ENCODE measurements at regions not wholly inside any gene's neighbourhood (a gene's known extent, or its start where the extent isn't known, plus 50 kb on each side); places are given as distances from the start of the nearest gene placed in this dataset.
A peak's percentile ranks its signal among the peaks of the same experiment; 100 is the strongest.

- H2BK120ac ChIP-seq (ENCODE audit: low read depth, low read length) = no peak overlapping the region
- H3K79me1 ChIP-seq (ENCODE audit: low read depth in 1 of 2, low read length in 2 of 2) = no peaks in the 10 kb centered on the region
- TF ChIP-seq RAD21 (IDR thresholded peaks at IDR 0.05; ENCODE audit: low read length) = no peak
- TF ChIP-seq, protein P1, sequence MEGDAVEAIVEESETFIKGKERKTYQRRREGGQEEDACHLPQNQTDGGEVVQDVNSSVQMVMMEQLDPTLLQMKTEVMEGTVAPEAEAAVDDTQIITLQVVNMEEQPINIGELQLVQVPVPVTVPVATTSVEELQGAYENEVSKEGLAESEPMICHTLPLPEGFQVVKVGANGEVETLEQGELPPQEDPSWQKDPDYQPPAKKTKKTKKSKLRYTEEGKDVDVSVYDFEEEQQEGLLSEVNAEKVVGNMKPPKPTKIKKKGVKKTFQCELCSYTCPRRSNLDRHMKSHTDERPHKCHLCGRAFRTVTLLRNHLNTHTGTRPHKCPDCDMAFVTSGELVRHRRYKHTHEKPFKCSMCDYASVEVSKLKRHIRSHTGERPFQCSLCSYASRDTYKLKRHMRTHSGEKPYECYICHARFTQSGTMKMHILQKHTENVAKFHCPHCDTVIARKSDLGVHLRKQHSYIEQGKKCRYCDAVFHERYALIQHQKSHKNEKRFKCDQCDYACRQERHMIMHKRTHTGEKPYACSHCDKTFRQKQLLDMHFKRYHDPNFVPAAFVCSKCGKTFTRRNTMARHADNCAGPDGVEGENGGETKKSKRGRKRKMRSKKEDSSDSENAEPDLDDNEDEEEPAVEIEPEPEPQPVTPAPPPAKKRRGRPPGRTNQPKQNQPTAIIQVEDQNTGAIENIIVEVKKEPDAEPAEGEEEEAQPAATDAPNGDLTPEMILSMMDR (conservative IDR thresholded peaks at IDR 0.05; ENCODE audit: low read depth, low read length) = no peak
- no peak for TF ChIP-seq SMC3 (IDR thresholded peaks at IDR 0.05; ENCODE audit: low read depth, low read length)
- TF ChIP-seq, protein P2, sequence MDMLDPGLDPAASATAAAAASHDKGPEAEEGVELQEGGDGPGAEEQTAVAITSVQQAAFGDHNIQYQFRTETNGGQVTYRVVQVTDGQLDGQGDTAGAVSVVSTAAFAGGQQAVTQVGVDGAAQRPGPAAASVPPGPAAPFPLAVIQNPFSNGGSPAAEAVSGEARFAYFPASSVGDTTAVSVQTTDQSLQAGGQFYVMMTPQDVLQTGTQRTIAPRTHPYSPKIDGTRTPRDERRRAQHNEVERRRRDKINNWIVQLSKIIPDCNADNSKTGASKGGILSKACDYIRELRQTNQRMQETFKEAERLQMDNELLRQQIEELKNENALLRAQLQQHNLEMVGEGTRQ (IDR thresholded peaks at IDR 0.05; ENCODE audit: low read depth, low read length) = no peak
- no peak for TF ChIP-seq NFE2L2 (IDR thresholded peaks at IDR 0.05; ENCODE audit: low read depth, low read length)
- no peak for TF ChIP-seq BHLHE40 (IDR thresholded peaks at IDR 0.05; ENCODE audit: low read depth, low read length)
- TF ChIP-seq CHD1 (IDR thresholded peaks at IDR 0.05; ENCODE audit: low read depth, low read length) = no peak
- no peak for TF ChIP-seq RFX5 (IDR thresholded peaks at IDR 0.05; ENCODE audit: low read depth, low read length)
- TF ChIP-seq RCOR1 (IDR thresholded peaks at IDR 0.05; ENCODE audit: insufficient replicate concordance, low read length) = no peak
- TF ChIP-seq POLR2A (IDR thresholded peaks at IDR 0.05; ENCODE audit: low read depth, low read length) = no peak
- TF ChIP-seq MAFK (IDR thresholded peaks at IDR 0.05; ENCODE audit: low read depth, low read length) = no peak
- no peak overlapping the region for H3K4ac ChIP-seq (ENCODE audit: low read depth, low read length)
- POLR2A ChIA-PET (ENCODE audit: unreplicated experiment) = no interaction called here
- no peak for DNase-seq
- no peak overlapping the region for H2AFZ ChIP-seq (replicated peaks; ENCODE audit: low read length, poor library complexity)
- ATAC-seq (ENCODE audit: low read depth) = no peak
- no peak overlapping the region for H2AK5ac ChIP-seq (ENCODE audit: low read depth, low read length)
- no peak overlapping the region for H3K9ac ChIP-seq (ENCODE audit: low read depth, low read length)
- no peaks in the 10 kb centered on the region for H3K27me3 ChIP-seq (ENCODE audit: control insufficient read depth, insufficient read depth, low read length)
- H3K9me3 ChIP-seq (ENCODE audit: control insufficient read depth, insufficient read depth, low read length) = no peaks in the 10 kb centered on the region
- dilution Hi-C loops (cut with HindIII; ENCODE audit: low sequenced_read_pairs, unreplicated experiment) (no loop called here), intact Hi-C loops (cut with micrococcal nuclease) (no loop called here), in situ Hi-C loops (cut with MboI; ENCODE audit: low sequenced_read_pairs) (no loop called here)
- no peak overlapping the region for H3K27ac ChIP-seq (ENCODE audit: insufficient read depth, low read length)
- peaks cover 4% of the 10 kb centered on the region for H3K36me3 ChIP-seq (ENCODE audit: control insufficient read depth, insufficient read depth, low read length)
- no peak overlapping the region for H4K5ac ChIP-seq (ENCODE audit: low read depth, low read length)
- no peak overlapping the region for H2BK20ac ChIP-seq (ENCODE audit: low read depth, low read length)
- no peak overlapping the region for H3K4me2 ChIP-seq (ENCODE audit: low read depth, low read length)
- H3K4me3 ChIP-seq (ENCODE audit: insufficient read depth, low read depth, low read length) = no peak overlapping the region
- no peak overlapping the region for H3K56ac ChIP-seq (ENCODE audit: extremely low read depth, insufficient read depth, low read length)
- no peaks in the 10 kb centered on the region for H4K20me1 ChIP-seq (ENCODE audit: insufficient read depth, low read length)
- H3K9me1 ChIP-seq (ENCODE audit: insufficient read depth, low read length) = no peaks in the 10 kb centered on the region
- H3K23ac ChIP-seq (ENCODE audit: low read depth, low read length) = no peak overlapping the region
- H3K18ac ChIP-seq (ENCODE audit: low read depth, low read length) = no peak overlapping the region
- H4K91ac ChIP-seq (ENCODE audit: insufficient read depth, low read depth, low read length) = no peak overlapping the region
- BruUV-seq (replicated peaks) = TSS peak; percentile 12
- H4K8ac ChIP-seq (ENCODE audit: low read depth in 2 of 2, low read length in 2 of 2) = no peak overlapping the region
- H2BK15ac ChIP-seq (ENCODE audit: low read depth, low read length) = no peak overlapping the region
- WGBS, 2 experiments (ENCODE audit: extremely low coverage in 2 of 2, insufficient read length in 1 of 2) = 100% methylated on average over 2 of the region's 4 CpGs; no CpG with 5 or more reads in 1 of the 2 experiments
- H2AK9ac ChIP-seq (replicated peaks; ENCODE audit: low read depth, low read length, poor library complexity) = no peak overlapping the region
- H3K4me1 ChIP-seq (ENCODE audit: control insufficient read depth, insufficient read depth, low read length) = no peaks in the 10 kb centered on the region
- CTCF ChIA-PET = no interaction called here
- no peak overlapping the region for H3K14ac ChIP-seq (replicated peaks; ENCODE audit: low read depth, low read length)
- no peak overlapping the region for H2BK5ac ChIP-seq (ENCODE audit: low read depth, low read length, poor library complexity, severe bottlenecking)
Observed at GRCh38 chr1:113008365-113008714, 52.3 kb upstream of the SLC16A1 start.

All from IMR-90 (cell line).